NCI-H1417 (cell line): ENCODE measurements at regions not wholly inside any gene's neighbourhood (a gene's known extent, or its start where the extent isn't known, plus 50 kb on each side); places are given as distances from the start of the nearest gene placed in this dataset.

Source experiments
- DNase-seq, 3 experiments: peaks; one replicate each; lab custom pipeline; 2025; lab: John Stamatoyannopoulos, UW

- no peak for DNase-seq
Measured at GRCh38 chr18:53649621-53650020, 574.8 kb downstream of the MBD2 start.

GRCh38 chr18:53644799-53645471, 579.5 kb downstream of the MBD2 start:
- no peak for DNase-seq

GRCh38 chr18:53639687-53640086, 584.8 kb downstream of the MBD2 start:
- no peak for DNase-seq

DNA sequence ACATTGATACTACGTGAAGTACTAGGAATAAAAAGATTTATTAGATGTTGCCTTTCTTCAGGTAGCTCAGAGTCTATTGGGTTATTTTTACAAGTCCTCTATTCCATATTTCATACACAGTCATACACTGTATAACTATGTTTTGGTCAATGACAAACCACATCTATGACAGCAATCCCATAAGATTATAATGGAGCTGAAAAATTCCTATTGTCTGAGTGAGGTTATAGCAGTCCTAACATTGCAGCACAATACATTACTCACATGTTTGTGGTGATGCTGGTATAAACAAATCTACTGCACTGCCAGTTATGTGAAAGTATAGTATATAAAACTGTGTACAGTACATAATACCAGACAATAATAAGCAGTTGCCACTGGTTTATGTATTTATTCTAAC, 595.1 kb downstream of the MBD2 start:
- DNase-seq = no peak

GRCh38 chr18:53625997-53626599, 598.4 kb downstream of the MBD2 start:
- DNase-seq = no peak

- no peak for DNase-seq
Measured at GRCh38 chr18:53610957-53611356, 613.5 kb downstream of the MBD2 start.

GRCh38 chr18:53606792-53607191, 617.7 kb downstream of the MBD2 start:
- no peak for DNase-seq

DNA sequence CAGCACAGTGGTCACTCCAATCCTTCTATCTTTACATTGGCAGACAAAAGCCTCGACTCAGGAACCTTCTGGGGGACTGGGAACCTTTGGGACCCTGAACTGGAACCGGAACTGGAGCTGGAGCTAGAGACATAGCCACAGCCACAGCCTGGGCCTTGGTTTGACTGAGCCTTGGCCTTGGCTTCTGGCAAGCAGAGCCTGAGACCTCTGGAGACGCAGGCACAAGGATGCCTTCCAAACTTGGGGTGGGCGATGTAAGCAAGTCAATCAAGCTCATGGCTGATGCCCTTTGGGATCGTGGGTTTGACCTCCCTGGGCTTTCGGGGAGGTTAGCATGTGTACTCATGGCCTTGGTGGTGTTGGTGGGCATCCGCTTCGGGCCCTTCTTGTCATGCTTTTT, 619.3 kb downstream of the MBD2 start:
- DNase-seq = no peak

DNA sequence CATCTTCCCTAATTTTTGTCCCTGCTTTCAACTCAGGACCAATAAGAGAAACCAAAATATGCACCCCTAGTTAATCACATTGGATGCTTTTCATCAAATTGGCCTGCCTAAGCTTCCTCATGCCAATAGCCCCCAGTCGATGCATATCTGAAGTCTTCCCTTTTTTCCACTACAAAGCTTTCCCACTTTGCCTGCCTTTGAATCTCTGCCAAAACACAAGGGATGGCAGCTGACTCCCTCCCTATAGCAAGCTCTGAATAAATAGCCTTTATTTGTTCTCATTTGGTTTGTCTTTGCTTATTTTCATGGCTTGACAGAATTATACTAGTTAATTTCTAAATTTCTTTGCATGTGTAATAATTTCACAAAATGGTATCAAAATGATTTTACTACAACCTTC, 621.2 kb downstream of the MBD2 start:
- no peak for DNase-seq

DNA sequence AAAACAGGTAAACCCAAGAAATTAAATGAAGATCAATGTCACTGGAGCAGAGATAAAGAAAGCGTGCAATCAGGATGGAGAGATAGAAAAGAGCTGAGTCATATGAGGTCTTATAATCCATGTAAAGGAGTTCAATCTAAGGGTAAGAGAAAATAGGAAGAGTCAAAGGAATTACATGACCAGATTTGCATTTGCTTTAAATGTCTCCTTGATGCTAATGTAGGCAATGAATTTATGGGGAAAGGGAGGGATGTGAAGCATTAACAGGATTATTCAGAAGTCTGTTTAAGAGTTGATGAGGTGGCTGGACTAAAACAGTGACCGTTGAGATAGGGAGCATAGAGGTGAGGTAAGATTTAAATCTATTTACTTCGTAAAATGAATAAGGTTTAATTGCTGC, 623.1 kb downstream of the MBD2 start:
- DNase-seq = no peak

- DNase-seq = no peak
Measured at GRCh38 chr18:53586923-53587322, 637.5 kb downstream of the MBD2 start.
